ENCODE measurements at regions not wholly inside any gene's neighbourhood (a gene's known extent, or its start where the extent isn't known, plus 50 kb on each side); places are given as distances from the start of the nearest gene placed in this dataset.
A peak's percentile ranks its signal among the peaks of the same experiment; 100 is the strongest.

DNA sequence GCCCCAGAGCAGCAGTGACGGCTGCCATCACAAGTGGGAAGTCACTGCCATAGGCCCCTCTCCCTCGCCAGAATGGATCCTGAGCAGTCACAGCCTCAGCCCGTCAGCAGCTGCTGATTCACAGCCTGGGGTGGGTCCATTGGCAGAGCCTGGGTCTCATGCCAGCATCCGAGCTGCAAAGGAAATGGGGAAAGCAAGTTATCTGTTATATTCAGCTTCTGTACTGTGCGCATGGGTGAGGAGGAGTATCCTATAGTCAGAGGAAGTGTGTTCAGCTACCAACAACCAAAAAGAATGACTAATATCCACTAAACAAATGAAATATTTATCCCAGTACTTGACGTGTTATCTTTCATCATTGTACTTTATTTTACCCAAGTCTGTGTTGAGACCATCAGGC is 119.7 kb downstream of the RCN1 start:
- DNase-seq, result peak; percentile 24

DNA sequence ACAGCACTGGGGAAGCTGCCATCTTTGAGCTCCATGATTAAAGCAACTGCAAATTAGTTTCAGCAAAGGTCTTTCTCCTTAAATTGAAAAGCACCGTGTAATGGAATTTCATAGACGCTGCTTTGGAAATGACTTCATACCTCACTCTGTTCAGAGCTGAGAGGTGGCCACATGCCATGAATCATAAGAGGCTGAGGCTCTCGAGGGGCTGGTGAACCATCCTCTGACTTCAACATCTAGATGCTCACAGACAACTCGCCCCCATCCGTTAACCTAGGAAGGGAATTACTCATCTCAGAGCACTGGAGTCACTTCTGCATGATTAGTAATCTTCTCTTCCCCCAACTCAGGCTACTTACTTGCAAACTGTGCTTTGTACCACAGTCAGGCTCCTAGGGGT is 122.3 kb downstream of the RCN1 start:
- DNase-seq, result no peak

DNA sequence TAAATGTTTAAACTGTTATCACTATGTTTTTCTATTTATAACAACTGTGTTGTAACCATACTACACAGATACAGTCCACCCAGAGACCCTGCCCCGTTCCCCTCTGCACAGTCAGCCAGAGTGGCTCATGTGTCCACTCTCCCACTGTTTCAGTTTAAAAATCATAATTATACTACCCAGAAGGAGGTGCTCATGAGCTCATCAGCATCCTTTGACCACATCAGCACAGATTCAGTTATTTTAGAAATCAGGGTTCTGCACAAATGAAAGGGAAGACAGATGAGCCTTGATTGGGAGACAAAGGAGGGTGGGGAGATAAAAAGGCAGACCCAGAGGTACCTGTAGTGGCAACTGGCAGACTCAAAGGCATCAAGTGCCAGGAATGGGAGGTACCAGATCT is 124.3 kb downstream of the RCN1 start:
- no peak for DNase-seq

DNA sequence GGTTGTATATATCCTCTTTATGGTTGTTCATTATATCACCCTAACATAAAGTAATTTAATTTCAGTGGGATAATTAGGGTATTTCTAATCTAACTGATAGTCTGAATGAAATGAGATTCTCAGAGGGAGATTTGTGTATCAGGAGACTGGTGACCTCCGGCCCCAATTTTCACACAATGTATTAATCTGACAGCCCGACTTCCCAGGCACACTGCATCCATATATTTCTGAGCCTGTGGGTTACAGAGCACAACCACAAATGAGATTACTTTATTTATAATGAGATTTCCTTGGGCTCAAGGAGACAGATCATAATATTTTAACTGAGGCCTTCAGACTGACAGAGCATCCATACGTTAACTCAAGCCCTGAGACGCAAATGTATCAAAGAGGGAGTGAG is 125.9 kb downstream of the RCN1 start:
- DNase-seq, result no peak

DNA sequence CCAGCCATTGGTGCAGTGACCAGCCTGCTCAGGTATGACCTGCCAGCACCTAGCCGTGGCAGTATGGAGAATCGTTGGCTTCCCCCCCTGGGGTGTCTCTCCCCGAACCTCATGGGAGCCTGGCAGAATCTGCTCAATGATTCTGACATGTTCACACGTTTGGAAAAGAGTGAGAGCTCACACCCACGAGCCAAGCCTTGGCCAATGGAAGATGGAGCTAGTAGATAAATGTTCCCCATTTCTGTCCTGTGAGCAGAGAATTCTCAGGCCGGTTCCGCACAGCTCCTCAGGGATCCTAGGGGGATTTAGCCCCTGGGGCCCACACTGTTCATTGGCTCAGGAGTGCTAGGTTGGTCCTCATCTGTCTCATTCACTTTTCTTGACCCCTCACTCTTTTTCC is 128.4 kb downstream of the RCN1 start:
- no peak for DNase-seq

DNA sequence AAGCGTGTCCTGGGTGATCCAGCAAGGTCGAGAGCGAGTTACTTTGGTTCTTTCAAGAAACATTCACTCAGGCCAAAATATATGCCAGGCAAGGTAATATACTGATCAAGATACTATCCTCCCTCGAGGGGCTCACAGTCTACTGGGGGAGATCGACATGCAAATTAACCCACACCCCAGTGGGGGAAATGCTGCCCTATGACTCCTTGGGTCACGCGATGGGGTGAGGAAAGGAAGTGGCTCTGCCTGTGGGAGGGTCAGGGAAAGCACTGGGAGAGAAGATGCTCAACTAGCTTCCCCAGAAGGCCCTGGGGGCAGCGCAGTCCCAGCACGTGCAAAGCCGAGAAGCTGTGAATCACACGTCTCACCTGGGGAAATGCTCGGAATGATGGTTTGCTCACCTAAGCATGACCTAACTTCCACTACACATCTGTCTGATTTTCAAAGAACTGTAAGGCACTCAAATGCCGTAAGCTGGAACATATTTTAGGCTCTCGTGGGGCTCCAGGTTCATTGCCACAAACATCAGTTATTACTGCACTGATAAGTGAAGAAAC is 130.7 kb downstream of the RCN1 start:
- no peak for DNase-seq

DNA sequence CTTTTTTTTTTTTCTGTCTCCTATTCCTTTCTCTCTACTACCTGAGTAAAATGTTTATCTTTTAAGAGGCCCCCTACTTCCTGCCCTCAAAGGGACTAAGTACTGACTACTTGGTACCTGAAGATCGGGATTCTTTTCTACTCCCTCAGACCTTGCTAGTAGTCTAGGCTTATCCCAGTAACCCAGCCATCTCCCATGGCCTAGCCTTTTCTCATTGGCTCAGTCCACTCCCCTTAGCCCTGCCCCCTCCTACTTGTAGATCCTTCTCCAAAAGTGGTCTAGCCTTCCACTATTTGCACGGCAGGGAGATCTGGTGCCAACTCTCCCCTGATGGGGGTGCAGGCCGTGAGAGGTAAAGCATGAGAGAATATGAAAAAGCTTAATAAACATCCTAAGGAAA is 133.7 kb downstream of the RCN1 start:
- no peak for DNase-seq

DNA sequence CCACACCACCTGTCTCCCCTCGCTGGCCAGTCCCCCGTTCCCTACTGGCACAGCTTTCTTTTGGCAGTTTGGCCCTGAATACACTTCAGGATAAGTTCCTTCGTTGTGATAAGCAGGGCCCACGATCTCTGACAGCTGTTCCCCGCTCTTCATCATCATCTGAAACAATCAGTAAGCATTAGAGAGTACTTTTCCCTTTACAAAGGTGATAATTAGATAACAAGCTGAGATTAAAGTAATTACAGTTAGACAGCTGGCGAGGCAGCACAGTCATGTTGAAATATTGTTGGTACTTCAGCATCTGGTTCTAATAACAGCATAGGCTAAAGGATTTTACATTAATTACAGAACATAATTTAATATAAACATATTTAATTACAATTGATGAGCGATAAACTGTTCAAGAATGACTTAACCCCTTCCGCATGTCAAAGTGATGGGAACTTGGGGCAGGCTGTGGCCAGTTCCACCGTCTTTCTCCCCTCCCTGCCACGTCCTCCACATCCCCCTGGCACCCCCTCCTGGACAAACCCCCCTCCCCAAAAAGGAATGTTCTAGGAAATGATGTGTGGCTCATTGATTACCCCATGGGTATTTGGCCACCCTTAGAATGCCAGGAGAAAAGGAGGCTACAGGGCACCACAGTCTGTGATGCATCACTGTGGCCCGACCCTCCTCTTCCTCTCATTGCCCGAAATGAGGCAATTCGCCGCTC is 134.9 kb downstream of the RCN1 start:
- DNase-seq, result no peak

DNA sequence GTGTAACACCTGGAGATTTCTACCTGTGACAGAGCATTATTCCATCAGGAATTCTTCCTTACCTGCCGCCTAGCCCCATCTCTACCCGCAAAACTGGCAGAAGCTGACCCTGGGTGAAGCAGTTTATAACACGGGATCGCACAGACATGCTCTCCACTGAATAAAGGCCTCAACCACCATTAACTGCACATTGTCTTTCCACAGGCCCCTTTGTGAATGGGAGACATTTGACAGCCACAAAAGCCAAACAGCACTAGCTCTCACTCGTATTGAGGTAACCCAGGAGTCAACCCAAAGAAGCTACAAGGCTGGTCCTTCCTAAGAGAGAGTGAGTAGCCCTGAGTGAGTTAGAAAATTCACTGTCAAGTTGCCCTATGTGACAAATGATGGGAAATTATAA is 135.6 kb downstream of the RCN1 start:
- DNase-seq, result no peak

DNA sequence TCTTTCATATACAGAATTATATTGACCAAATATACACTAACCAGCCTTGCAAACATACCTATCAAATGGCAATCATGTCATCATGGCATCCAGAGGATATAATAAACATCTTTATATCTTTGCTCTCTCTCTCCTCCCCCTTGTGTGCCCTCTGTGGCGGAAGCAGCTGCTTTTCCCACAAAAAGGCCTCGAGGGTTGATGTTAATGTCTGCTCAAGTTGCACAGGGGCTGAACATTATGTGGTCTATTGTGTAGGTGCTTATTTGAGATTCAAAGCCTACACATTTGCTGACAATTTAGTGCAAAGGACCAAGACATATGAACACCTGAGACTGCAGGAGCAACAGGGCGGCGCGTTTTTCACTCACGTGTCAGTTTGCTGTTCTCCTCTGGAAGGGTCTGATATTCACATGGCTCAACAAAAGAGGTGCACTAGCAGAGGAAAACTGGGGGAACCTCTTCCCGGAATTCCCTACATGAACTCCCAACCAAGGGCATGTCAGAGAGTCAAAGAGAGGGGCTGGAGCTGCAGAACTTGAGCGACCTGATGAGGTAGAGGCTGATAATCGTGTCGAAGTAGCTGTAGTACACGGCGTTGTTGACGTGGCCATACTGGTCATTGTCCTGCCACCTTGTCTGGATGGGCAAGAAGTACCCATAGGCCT is 138.8 kb downstream of the RCN1 start:
- no peak for DNase-seq

DNA sequence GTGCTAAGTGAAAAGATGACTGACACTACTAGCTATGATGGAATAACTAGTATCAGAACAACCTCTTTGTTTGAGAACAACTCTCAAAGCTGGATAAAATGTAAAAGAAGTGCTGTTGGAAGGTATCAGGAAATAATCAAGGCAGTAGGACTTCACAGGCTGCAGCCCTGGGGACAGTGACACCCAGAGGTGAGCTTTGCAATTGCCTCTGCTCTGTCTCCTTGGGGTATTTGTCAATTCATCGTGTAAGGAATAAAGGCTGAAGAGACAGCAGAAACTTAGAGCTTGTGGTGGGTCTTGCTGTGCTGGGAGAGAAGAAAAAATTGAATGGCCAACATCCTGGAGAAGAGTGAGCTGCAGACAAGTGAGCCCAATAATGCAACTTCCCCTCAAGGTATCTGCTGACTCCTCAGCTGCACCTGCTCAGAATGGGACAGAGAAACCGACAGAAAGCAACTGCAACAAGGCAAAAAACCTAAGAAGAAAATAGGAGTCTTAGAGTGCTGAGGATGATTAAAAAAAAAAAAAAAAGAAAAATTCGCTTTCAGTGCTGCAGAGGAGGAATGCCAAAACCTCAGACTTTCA is 141.1 kb downstream of the RCN1 start:
- DNase-seq, result peak; percentile 57

DNA sequence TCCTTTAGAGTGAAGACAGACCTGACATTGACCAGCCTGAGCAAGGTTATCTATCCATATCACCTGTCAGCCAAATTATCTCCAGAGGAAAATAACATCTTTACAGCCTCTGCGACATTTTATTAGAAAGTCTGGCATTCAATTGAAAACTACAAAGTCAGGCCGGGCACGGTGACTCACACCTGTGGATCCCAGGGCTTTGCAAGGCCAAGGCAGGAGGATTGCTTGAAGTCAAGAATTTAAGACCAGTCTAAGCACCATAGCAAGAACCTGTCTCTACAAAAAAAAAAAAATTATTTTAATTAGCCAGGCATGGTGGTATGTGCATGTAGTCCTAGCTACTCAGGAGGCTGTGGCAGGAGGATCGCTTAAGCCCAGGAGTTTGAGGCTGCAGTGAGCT is 141.6 kb downstream of the RCN1 start:
- DNase-seq, result no peak

DNA sequence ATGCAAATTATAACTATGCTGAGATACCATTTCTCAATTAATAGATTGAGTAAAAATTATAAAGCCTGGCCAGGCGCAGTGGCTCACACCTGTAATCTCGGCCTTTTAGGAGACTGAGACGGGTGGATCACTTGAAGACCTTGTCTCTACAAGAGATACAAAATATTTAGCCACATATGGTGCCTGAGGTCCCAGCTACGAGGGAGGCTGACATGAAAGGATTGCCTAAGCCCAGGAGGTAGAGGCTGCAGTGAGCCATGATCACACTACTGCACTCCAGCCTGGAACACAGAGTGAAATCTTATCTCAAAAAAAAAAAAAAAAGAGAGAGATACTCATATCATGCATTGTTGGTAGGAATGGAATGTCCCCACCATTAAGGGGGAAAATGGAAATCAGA is 142.4 kb downstream of the RCN1 start:
- no peak for DNase-seq

DNA sequence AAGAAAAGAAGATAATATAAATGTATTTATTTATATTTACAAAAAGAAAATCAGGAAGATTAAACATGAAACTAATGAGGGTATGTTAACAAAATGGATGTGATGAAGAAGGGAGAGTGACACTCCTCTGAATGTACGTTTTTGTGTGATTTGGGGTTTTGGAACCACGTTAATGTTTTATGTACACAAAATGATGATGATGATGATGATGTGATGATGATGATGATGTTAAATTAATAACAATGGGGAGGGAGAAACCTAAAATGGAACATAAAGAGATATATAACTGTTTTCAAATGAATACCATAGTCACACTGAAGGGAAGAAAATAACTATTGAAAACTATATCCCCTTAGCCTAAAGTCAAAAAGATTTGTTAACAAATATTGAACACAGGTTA is 143.1 kb downstream of the RCN1 start:
- no peak for DNase-seq

DNA sequence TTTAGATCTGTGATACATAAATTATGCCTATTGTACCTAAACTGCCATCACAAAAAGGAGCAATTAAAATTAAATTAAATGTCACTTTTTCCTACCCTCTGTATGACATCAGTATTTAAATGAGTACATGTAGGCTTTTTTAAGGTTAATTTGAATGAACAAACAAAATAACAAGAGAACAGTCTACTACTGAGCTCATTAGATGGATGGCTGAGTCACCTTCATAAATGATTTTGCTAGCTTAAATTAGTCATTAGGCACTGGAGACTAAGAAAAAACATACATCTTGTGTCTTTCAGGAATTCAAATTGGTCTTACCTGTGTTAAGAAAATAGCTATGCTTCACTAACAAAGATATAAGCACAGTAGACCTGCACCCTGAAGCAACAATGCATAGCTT is 153.6 kb downstream of the RCN1 start:
- DNase-seq, result no peak

DNA sequence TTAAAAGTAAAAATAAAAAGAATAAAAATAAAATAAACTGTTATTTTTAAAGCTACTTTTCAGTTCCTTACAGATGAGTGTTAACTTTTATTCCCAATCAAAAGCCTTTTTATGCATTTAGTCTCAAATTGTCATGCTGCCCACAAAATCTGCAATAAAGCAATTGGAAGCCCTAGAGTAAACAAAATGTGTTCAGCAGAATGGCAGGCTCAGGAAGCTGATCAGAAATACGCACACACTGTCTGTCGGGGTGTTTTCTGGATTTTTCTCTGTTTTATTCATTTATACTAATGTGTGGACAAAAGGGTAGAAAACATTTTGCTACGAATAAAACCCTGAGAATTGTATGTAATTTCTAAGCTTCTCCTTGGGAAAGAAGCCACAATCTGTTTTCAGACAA is 162.8 kb downstream of the RCN1 start:
- no peak for DNase-seq

DNA sequence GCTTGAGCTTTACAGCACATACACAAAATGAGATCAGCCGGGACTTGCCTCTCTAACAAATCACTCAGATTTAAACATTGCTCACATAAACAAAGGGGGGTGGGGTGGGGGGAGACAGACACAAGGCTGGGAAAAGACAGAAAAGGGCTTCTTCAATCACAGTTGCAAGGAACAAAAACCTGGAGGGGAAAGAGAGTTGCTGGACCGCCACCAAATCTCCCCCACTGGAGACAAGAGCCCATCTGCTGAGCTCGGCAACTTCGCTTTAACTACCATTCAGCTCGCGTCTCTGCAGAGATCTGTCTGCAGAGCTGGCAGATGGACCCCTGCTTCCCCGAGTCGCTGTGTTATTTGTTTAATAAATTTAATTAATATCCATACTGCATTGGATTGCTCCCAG is 165.0 kb downstream of the RCN1 start:
- DNase-seq, result no peak

DNA sequence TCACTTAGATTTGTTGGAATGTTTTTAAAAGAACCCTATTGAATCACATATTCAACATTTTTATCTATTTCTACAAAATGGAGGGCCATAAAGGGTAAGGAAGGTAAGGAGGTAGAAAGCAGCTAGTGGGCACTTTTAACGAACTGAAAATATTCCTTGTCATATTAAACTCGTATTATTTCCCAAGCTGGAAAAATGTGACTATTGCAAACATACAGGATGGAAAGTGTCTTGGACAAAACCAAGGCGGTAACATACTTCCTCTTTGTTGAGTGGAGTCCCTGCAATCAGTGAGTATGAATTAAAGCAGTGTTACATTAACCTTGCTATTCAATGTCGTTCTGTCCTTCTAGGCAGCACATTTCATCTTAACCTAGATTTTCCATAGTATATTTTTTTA is 165.6 kb downstream of the RCN1 start:
- DNase-seq, result no peak

DNA sequence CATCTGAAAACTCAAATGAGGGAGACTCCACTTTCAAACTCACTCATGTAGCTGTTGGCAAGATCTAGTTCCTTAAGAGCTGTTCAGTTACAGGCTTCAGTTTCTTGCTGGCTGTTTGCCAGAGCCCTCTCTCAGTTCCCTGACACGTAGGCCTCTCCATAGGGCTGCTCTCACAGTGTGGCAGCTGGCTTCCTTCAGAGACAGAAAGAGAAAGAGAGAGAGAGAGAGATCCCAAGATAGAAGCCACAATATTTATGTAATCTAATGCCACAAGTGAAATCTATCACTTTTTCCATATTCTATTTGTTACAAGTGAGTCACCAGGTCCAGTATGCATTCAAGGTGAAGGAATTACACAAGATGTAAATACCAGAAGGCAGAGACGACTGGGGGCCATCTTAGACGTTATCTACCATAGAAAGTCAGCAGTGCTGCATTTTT is 168.8 kb downstream of the RCN1 start:
- DNase-seq, result peak; percentile 46

DNA sequence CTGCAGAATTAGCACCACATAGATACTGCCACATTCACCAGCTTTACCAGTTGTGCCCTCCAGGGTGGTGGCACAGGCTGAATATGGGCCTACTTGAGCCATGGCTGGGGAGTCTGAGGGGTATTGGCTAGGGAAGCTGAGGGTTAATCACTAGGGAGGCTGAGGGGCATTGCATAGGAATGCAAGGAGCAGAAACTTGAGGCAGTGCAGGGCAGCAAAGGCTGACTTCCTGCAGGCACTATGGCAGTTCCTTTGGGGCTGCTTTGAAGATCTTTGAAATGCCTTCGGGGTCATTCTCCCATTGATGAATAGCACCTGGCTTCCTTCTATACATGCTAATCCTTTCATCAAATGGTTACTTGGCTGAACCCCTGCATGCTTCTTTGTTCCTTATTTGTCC is 171.5 kb downstream of the RCN1 start:
- DNase-seq, result no peak

DNA sequence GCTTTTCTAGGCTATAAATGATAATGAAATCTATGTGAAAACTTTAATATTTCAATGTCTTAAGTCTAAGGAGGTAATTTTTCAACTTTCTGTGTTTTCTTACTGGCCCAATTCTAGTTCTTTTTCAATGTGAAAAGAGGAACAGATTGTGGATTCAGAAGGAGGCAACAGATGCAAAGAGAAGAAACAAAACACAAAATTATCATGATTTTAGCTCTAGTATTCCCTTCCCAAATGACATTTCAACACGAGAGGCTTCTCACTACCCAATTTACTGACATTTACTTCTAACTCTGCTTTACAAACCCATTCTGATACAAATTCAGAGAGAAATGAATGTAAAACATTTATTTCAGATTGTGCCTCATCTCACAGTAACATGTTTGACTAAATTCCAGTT is 169.4 kb downstream of the WT1 start:
- no peak for DNase-seq

DNA sequence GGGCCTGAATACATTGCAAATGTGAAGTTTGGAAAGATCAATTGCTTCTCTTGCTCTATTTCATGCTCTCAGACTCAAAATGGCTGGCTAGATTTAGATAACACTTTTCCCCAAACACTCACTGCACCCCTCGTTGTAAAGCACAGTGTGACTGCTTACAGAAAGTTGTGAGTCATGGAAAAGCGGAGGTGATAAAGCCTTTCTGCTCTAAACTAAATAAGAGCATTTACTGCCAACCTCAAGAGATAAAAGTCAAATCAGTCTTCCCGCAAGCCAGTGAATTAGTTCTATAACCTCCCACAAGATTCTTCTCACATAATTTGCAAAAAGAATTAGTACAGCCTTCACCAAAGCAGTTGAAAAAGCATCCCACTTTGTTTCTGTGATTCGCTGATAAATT is 168.7 kb downstream of the WT1 start:
- peak; percentile 33 for DNase-seq

DNA sequence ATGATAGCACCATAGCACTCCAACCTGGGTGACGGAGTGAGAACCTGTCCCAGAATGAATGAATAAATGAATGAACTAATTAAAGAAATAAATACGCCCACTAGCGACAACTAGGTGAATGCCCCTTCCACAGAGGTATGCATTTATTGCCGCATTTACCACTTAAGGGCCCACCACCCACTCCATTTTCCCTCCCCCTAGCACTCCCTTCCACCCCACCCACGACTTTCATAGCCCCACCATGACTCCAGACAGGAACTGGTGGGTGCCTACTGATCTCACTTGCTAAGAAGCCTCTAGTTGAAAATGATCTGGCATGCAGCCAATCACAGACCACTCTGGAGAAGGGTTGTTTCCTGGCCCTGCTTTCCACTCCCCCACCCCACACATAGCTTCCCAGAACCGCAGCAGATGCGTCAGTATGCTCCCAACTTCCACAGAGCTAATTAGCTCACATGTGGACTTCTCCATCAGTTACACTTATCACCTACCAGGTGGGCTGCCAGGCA is 167.6 kb downstream of the WT1 start:
- no peak for DNase-seq

DNA sequence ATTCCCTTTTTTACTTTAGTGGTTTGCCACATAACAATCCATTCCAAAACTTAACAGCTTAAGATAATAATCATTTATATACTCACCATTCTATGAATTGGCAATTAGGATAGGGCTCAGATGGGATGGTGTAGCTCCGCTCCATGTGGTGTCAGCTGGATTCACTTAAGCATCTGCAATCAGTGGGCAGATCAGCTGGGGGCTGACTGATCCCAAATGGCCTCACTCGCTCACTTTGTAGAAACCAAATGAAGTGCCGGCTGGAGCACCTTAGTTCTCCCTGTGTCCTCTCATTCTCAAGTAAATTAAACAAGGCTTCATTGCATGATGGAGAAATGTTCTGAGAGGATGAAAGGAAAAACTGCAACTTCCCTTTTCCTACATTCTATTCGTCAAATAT is 161.4 kb downstream of the WT1 start:
- DNase-seq, result no peak
